SH-SY5Y (cell line): ENCODE measurements at regions not wholly inside any gene's neighbourhood (a gene's known extent, or its start where the extent isn't known, plus 50 kb on each side); places are given as distances from the start of the nearest gene placed in this dataset.

Experiments used
- GATA2 ChIP-seq: IDR thresholded peaks from 2 replicates; pipeline ENCODE4 v1.6.1; 2011; ENCODE audit warnings: mild to moderate bottlenecking, low read depth, low read length
- GATA3 ChIP-seq: IDR thresholded peaks from 2 replicates; pipeline ENCODE4 v1.6.1; 2011; ENCODE audit warnings: low read depth, mild to moderate bottlenecking, low read length, moderate library complexity

- no peak for TF ChIP-seq GATA2
- TF ChIP-seq GATA3 = no peak
These were observed 57.9 kb upstream of the PCDH8 start for GRCh38 chr13:52906122-52906903.

- no peak for TF ChIP-seq GATA3
- no peak for TF ChIP-seq GATA2
These were observed 57.3 kb upstream of the PCDH8 start for GRCh38 chr13:52905701-52906100.

GRCh38 chr13:52903320-52903719 is 54.9 kb upstream of the PCDH8 start:
- TF ChIP-seq GATA2 (no peak), GATA3 (no peak)

GRCh38 chr13:52899206-52899605 is 50.8 kb upstream of the PCDH8 start:
- TF ChIP-seq GATA2 = no peak
- no peak for TF ChIP-seq GATA3
